Hematopoietic multipotent progenitor cell (in vitro differentiated cells): ENCODE measurements at regions not wholly inside any gene's neighbourhood (a gene's known extent, or its start where the extent isn't known, plus 50 kb on each side); places are given as distances from the start of the nearest gene placed in this dataset.
A peak's percentile ranks its signal among the peaks of the same experiment; 100 is the strongest.

Experiments
- DNase-seq, 3 donors: peaks; one replicate each; pipeline ENCODE4 v3.0.0-alpha.2; 2011 to 2015; ENCODE audit warnings: low read depth in 2 of 3, low spot score in 2 of 3

- DNase-seq, result no peak
Measured at GRCh38 chr12:125408718-125409117, 343.5 kb downstream of the AACS start.

DNA sequence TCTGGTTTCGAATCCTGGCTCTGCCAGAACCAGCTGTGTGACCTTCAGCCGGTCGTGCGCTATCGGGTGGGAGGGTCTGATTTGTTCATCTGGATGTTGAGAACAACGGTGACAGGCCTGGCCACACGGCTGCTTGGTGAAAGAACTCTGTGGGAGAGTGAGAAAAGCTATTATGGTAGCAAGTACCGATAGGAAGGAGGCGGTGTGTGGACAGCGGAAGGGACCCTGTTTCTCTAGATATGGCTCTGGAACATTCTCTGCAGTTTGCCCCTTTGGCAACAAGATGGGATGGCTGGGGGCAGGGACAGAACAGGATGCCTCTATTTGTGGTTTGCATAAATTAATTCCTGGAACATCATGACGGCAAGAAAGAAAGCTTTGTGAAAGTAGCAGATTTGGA, 347.3 kb downstream of the AACS start:
- DNase-seq, result no peak

DNA sequence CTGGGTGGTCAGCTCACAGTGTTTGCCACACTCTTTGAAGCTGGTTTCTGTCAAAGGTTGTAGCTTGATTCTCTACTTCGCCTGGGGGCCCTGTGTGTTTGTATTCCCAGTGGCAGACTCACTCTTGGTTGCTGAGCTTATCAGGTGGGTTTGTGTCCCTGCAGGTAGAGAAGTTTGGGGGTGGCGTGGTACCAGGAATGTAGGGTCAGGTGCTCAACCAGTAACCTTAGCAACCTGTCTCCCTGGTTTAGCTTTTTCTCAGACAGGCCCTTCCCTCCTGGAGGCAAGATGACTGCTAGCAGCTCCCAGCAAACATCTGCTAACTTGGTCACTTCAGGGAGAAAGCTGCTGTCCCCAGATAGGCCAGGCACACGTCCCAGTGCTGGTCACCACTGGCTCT, 352.2 kb downstream of the AACS start:
- no peak for DNase-seq

DNA sequence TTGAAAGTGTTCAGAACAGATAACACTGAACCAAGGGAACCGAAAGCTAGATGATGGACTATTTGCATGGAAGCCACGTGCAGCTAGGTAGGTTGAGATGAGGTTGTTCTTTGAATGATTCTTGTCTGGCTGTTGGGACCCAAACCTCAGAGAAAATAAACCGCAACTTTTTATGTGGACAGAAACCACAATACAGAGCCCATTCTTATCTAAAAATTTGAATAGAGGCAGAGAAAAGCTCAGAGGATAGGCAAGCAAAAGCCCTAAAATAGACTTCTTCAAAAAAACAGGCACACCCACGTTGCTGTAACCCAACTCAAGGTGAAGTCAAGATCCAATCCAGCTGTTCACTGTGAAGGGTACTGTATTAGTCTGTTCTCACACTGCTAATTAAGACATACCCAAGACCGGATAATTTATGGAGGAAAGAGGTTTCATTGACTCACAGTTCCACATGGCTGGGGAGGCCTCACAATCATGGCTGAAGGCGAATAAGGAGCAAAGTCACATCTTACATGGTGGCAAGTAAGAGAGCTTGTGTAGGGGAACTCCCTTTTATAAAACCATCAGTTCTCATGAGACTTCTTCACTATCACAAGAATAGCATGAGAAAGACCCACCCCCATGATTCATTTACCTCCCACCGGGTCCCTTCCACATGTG, 353.8 kb downstream of the AACS start:
- peak in 1 of 3 donors; percentile 1 for DNase-seq

DNA sequence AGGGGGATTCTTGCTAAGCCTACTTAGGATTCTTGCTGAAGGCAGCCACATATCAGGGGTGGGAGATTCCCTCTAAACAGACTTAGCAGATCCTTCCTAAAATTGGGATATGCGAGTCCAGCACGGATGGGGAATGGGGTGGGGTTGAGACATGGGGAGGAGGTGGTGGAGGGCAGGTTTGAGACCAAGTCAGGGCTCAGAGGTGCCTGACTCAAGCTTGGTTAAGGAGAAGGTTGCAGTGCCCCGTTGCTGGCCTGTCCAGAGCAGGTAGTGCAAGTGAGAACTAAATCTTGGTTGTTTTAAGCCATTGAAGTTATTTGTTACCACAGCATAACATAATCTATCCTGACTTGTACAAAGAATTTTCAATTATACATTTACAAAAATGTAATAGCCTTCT, 359.7 kb downstream of the AACS start:
- DNase-seq, result no peak

- DNase-seq, result no peak
Measured at GRCh38 chr12:125431516-125431915, 366.3 kb downstream of the AACS start.

DNA sequence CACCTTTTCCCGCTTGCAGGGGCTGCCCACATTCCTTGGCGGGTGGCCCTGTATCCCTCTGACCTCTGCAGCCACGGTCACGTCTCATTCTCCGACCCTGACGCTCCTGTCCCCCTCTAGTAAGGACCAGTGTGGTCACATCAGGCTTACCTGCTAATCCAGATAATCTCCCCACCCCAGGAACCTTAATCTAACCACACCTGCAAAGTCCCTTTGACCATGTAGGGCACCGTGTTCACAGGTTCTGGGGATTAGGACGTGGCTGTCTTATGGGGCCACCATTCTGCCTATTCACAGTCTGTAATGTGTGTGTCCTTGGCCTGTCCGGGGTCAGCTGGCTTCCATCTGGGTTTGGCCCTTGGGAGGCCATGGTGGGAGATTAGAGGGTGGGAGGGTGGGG, 368.9 kb downstream of the AACS start:
- DNase-seq, result no peak

DNA sequence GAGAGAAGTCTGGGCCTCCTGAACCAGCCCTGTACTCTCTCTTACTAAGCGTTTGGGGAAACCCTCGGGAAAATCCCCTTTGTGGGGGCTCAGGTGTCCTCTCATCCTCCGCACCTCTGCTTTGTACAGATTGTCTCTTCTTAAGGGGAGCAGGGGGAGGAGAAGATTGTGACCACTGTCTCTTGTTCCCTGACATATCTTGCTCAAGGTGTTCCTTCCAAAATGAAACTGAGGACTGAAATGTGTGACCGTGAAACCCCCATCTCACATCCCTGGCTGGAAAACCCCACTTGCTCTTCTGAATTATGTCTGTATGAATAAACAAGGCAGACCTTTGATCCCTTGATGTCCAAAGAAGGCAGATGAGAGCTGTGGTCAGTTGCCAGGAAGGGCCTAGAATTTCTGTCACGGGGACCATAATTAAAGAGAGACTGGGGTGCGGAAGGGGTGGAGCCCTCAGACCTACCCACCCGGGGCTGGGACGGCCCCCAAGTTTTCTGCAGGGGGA, 369.8 kb downstream of the AACS start:
- no peak for DNase-seq

GRCh38 chr12:125435871-125436270, 370.6 kb downstream of the AACS start:
- DNase-seq, result no peak

DNA sequence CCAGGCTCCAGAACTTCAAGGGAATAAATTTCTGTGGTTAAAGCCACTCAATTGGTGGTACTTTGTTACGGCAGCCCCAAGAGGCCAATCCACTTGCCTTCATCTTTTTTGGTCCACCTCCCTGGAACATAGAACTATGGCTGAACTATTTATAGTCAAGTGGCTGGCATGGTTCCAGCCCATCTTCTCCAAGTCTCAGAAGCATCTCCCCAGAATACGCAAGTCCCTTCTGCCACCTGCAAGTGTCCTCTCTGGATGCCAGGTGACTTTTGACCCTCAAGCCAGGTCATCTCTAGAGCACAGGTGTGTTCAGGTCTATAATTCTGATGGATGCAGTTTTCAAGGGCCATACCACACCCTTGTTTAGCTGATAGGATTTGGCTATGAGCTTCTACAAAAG, 371.5 kb downstream of the AACS start:
- DNase-seq, result no peak

GRCh38 chr12:125440399-125440798, 375.2 kb downstream of the AACS start:
- DNase-seq, result no peak

- no peak for DNase-seq
Measured at GRCh38 chr12:125443341-125443740, 378.1 kb downstream of the AACS start.

DNA sequence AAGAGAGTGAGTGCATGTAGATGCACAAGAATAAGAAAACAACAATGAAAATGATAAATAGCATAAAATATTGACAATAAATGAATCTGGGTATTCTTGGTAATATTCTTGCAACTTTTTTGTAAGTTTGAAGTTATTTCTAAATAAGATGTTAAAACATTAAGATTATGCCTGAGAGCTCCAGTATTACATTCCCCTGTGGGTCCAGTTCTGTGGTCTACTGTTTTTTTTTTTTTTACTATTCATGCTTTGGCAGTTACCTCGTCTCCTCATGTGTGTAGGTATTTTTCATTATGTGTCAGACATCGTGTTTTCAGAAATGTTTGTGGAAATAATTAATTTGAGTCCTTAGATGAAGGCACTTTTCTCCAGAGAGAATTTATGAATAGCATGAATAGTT, 386.2 kb downstream of the AACS start:
- DNase-seq, result no peak

DNA sequence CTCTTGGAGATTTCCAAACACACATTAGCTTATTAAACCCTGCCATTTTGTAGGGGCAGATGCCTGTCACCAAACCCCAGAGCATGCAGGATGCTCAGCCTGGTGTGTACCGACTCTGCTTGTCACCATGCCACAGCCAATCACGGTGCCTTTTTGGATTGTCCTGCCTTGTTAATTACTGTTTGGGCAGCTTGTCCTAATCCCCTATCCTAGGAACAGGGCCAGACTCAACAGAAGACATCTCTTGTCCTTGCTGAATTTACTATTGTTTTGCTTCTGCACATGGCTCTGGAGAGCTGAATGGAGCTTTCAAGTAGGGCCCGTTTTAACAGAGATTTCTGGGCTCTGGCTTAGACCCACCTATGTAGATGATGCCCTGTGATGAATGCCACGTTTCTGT, 388.5 kb downstream of the AACS start:
- DNase-seq, result no peak

DNA sequence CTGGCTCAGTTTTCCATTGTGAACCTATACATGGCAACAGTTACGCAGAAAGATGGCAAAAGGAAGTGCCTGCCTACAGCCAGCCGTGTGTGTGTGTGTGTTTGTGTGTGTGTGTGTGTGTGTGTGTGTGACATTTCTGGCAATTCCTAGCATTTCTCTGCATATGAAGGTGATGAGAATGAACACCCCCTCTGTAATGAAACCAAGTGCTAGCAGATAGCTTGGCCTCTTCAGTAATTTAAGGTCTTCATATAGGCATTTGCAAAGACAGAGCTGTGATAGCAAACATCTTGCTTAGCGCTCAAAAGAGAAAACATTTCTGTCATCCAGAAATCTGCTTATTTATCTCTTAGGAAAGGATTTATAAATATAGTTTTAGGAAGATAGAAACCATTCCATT, 389.1 kb downstream of the AACS start:
- DNase-seq, result no peak

- no peak for DNase-seq
Measured at GRCh38 chr12:125454786-125455480, 389.7 kb downstream of the AACS start.

- DNase-seq, result no peak
Measured at GRCh38 chr12:125455556-125455955, 390.3 kb downstream of the AACS start.

GRCh38 chr12:125458552-125459268, 393.5 kb downstream of the AACS start:
- no peak for DNase-seq

- no peak for DNase-seq
Measured at GRCh38 chr12:125461831-125462230, 396.6 kb downstream of the AACS start.

- DNase-seq, result no peak
Measured at GRCh38 chr12:125463386-125463785, 398.2 kb downstream of the AACS start.

GRCh38 chr12:125467363-125467762, 402.1 kb downstream of the AACS start:
- no peak for DNase-seq

GRCh38 chr12:125469683-125470082, 404.4 kb downstream of the AACS start:
- DNase-seq, result no peak
